ENCODE measurements at regions not wholly inside any gene's neighbourhood (a gene's known extent, or its start where the extent isn't known, plus 50 kb on each side); places are given as distances from the start of the nearest gene placed in this dataset.

DNA sequence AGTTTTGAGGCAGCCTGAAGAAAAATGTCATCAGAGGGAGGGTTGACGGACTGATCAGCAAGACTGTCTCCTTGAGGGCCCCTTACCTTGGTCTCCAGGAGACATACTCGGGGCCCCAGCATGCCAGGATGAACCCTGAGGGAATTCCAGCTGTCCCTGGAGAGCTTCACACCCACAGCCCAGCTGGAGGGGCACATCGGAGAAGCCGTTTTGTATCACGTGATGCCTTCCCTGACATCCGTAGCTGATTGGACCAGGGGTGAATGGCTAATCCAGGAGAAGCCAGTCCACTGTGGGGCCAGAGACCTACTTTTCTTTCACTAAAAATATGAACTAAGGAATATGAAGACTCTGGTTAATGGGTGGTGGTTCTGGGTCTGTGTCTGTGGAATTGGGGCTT, 86.0 kb upstream of the TP53I11 start:
- H3K27ac ChIP-seq, result no peak overlapping the region
- no peak for DNase-seq (ENCODE audit: extremely low spot score in 2 of 2)
- intact Hi-C loops (cut with DNase I), result no loop called here

DNA sequence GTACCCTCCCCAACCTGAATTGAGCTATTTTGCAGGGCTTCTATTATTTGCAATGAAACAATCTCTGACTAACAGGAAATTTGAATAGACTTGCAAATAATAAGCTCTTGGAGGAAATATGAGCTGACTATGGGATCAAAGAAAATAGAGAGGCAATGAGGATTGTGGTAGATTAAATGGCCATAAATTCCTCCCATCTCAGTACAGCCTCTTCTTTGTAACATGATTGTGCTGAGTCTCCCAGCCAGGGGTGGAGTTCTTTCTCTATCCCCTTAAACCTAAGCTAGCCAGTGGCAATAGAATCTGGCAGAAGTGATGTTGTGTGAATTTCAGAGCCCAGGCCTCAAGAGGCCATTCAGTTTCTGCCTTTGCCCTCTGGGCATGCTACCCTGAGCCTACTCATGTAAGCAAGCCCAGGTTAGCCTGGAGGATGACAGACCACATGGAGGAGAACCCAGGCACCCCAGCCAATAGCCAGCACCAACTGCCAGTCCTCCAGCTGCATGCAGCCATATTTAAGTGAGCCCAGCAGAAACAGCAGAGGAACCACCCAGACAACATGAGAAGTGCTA, 86.8 kb upstream of the TP53I11 start:
- Histone ChIP-seq H3K4me3 (no peak overlapping the region), H3K27me3 (no peaks in the 10 kb centered on the region), H3K4me1 (no peaks in the 10 kb centered on the region), H3K36me3 (no peaks in the 10 kb centered on the region), H3K9me3 (peaks cover 11% of the 10 kb centered on the region), H3K27ac (no peak overlapping the region)
- TF ChIP-seq POLR2AphosphoS5 (IDR thresholded peaks at IDR 0.05; ENCODE audit: insufficient read depth in 1 of 2, low read depth in 1 of 2) (no peak), POLR2A (IDR thresholded peaks at IDR 0.05) (no peak)
- TF ChIP-seq, protein P1, sequence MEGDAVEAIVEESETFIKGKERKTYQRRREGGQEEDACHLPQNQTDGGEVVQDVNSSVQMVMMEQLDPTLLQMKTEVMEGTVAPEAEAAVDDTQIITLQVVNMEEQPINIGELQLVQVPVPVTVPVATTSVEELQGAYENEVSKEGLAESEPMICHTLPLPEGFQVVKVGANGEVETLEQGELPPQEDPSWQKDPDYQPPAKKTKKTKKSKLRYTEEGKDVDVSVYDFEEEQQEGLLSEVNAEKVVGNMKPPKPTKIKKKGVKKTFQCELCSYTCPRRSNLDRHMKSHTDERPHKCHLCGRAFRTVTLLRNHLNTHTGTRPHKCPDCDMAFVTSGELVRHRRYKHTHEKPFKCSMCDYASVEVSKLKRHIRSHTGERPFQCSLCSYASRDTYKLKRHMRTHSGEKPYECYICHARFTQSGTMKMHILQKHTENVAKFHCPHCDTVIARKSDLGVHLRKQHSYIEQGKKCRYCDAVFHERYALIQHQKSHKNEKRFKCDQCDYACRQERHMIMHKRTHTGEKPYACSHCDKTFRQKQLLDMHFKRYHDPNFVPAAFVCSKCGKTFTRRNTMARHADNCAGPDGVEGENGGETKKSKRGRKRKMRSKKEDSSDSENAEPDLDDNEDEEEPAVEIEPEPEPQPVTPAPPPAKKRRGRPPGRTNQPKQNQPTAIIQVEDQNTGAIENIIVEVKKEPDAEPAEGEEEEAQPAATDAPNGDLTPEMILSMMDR (IDR thresholded peaks at IDR 0.05), result no peak
- intact Hi-C loops (cut with DNase I), result no loop called here
- DNase-seq (ENCODE audit: extremely low spot score in 2 of 2), result no peak

More for the DNA sequence above, 86.0 kb upstream of the TP53I11 start:
- no peaks in the 10 kb centered on the region for H3K27me3 ChIP-seq
- H3K4me1 ChIP-seq, result no peaks in the 10 kb centered on the region
- no peaks in the 10 kb centered on the region for H3K36me3 ChIP-seq
- no peak for TF ChIP-seq POLR2AphosphoS5 (IDR thresholded peaks at IDR 0.05; ENCODE audit: insufficient read depth in 1 of 2, low read depth in 1 of 2)
- no peak for TF ChIP-seq POLR2A (IDR thresholded peaks at IDR 0.05)
- TF ChIP-seq, protein P1 (IDR thresholded peaks at IDR 0.05), result no peak
- no peak overlapping the region for H3K4me3 ChIP-seq
- peaks cover 11% of the 10 kb centered on the region for H3K9me3 ChIP-seq

DNA sequence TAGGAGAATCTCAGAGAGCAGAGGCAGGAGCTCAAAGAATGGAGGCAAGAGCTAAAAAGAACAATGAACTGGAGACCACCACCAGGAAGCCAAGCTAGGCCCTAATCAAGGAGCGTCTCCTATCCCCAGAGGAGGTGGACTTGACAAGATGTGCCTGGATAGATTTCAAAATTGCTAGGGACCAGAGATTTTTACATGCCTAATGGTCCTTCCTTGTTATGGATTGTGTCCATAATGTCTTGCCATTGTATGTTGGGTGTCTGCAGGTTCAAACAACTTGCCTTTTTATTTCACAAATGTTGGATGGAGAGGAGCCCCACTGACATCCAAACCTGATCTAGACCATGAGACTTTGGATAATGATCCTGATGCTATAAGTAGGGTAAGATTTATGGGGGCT, 88.2 kb upstream of the TP53I11 start:
- intact Hi-C loops (cut with DNase I), result no loop called here
- Histone ChIP-seq H3K9me3 (peaks cover 11% of the 10 kb centered on the region), H3K27me3 (no peaks in the 10 kb centered on the region), H3K4me1 (no peaks in the 10 kb centered on the region), H3K4me3 (no peak overlapping the region), H3K36me3 (no peaks in the 10 kb centered on the region), H3K27ac (no peak overlapping the region)
- TF ChIP-seq, protein P1 (IDR thresholded peaks at IDR 0.05), result no peak
- TF ChIP-seq POLR2AphosphoS5 (IDR thresholded peaks at IDR 0.05; ENCODE audit: insufficient read depth in 1 of 2, low read depth in 1 of 2) (no peak), POLR2A (IDR thresholded peaks at IDR 0.05) (no peak)
- DNase-seq (ENCODE audit: extremely low spot score in 2 of 2), result no peak

DNA sequence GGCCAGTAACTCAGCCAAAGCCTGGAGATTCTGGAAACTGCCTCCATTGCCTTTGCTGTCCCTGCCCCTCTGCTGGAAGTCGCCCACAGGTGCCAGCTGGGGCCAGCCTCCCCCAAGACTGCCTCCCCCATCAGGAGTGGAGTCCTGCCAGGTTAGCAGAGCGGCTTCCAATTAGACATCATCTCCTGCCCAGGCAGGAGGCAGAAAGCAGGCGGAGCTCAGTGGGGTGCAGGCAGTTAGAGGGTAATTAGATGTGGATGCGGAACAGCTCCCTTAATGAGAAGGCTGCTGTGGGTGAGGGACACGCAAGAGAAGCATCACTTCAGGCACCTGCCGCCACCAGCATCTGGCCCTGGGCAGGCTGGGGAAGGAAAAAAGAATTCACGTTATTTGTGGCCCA, 90.9 kb upstream of the TP53I11 start:
- Histone ChIP-seq H3K36me3 (no peaks in the 10 kb centered on the region), H3K4me1 (peaks cover 16% of the 10 kb centered on the region), H3K4me3 (no peak overlapping the region), H3K27me3 (no peaks in the 10 kb centered on the region), H3K9me3 (peaks cover 11% of the 10 kb centered on the region), H3K27ac (no peak overlapping the region)
- intact Hi-C loops (cut with DNase I), result no loop called here
- DNase-seq (ENCODE audit: extremely low spot score in 2 of 2), result no peak
- no peak for TF ChIP-seq POLR2AphosphoS5 (IDR thresholded peaks at IDR 0.05; ENCODE audit: insufficient read depth in 1 of 2, low read depth in 1 of 2)
- TF ChIP-seq, protein P1 (IDR thresholded peaks at IDR 0.05), result no peak
- TF ChIP-seq POLR2A (IDR thresholded peaks at IDR 0.05), result no peak

DNA sequence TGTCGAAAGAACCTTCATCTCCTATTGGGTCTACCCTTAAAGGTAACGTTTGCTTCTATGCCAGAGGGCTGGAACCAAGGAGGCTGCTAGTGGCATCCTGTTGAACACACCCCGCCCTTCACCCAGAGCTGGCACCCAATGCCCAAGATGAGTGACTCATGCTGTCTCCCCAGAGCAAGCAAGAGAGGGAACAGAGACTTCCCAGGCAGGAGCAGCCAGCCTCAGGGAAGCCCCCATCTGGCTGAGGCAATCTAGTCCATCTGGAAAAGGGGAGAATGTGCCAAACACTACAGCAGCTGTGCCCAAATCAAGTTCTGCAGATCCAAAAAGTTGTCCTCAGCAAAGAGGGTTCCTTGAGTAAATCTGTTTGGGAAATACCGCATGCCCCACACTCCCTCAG, 91.9 kb upstream of the TP53I11 start:
- Histone ChIP-seq H3K36me3 (no peaks in the 10 kb centered on the region), H3K4me1 (peaks cover 18% of the 10 kb centered on the region), H3K27ac (no peak overlapping the region), H3K9me3 (peaks cover 11% of the 10 kb centered on the region), H3K27me3 (no peaks in the 10 kb centered on the region), H3K4me3 (no peak overlapping the region)
- intact Hi-C loops (cut with DNase I), result no loop called here
- TF ChIP-seq POLR2A (IDR thresholded peaks at IDR 0.05) (no peak), POLR2AphosphoS5 (IDR thresholded peaks at IDR 0.05; ENCODE audit: insufficient read depth in 1 of 2, low read depth in 1 of 2) (no peak)
- TF ChIP-seq, protein P1 (IDR thresholded peaks at IDR 0.05), result no peak
- DNase-seq (ENCODE audit: extremely low spot score in 2 of 2), result no peak
